Mucosa of rectum (tissue), 2 donors: ENCODE measurements at regions not wholly inside any gene's neighbourhood (a gene's known extent, or its start where the extent isn't known, plus 50 kb on each side); places are given as distances from the start of the nearest gene placed in this dataset.
"Not testable (repeated sequence)": the region's sequence is repeated elsewhere in the genome, so short reads cannot be mapped to it uniquely, and the experiment has no call there.

Source experiments
- H3K27ac ChIP-seq, 2 donors: one replicate each; pipeline ENCODE4 v1.7.0; 2013; ENCODE audit warnings: inconsistent platforms in 2 of 2, low read depth in 2 of 2, low read length in 2 of 2
- H3K27me3 ChIP-seq, 2 donors: one replicate each; pipeline ENCODE4 v1.7.0; 2013; ENCODE audit warnings: low read length in 2 of 2; ENCODE audit not compliant: control insufficient read depth in 2 of 2, insufficient read depth in 2 of 2
- H3K36me3 ChIP-seq, 2 donors: one replicate each; pipeline ENCODE4 v1.7.0; 2013; ENCODE audit warnings: low read length in 2 of 2; ENCODE audit not compliant: control insufficient read depth in 2 of 2, insufficient read depth in 2 of 2
- H3K4me1 ChIP-seq, 2 donors: one replicate each; pipeline ENCODE4 v1.7.0; 2013; ENCODE audit warnings: low read length in 2 of 2, mild to moderate bottlenecking in 1 of 2; ENCODE audit not compliant: control insufficient read depth in 2 of 2, insufficient read depth in 2 of 2
- H3K4me3 ChIP-seq, 2 donors: one replicate each; pipeline ENCODE4 v1.7.0; 2013; ENCODE audit warnings: low read length in 2 of 2
- H3K9ac ChIP-seq, 2 donors: one replicate each; pipeline ENCODE4 v1.7.0; 2013; ENCODE audit warnings: low read length in 2 of 2, low read depth in 1 of 2, mild to moderate bottlenecking in 1 of 2
- H3K9me3 ChIP-seq, 2 donors: one replicate each; pipeline ENCODE4 v1.7.0; 2013; ENCODE audit warnings: low read length in 2 of 2; ENCODE audit not compliant: control insufficient read depth in 2 of 2
- donor health status: healthy.
- donor health status: Normal muscosa, but diverticular disease.

DNA sequence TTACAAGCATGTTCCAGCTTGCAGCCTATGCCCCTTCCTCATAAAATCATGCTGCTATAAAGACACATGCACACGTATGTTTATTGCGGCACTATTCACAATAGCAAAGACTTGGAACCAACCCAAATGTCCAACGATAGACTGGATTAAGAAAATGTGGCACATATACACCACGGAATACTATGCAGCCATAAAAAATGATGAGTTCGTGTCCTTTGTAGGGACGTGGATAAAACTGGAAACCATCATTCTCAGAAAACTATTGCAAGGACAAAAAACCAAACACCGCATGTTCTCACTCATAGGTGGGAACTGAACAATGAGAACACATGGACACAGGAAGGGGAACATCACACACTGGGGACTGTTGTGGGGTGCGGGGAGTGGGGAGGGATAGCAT is 75.3 kb upstream of the ZNF746 start:
- H3K4me1 ChIP-seq, H3K4me3 ChIP-seq, H3K9me3 ChIP-seq, H3K27ac ChIP-seq, H3K9ac ChIP-seq, H3K36me3 ChIP-seq, H3K27me3 ChIP-seq: not testable (repeated sequence)

DNA sequence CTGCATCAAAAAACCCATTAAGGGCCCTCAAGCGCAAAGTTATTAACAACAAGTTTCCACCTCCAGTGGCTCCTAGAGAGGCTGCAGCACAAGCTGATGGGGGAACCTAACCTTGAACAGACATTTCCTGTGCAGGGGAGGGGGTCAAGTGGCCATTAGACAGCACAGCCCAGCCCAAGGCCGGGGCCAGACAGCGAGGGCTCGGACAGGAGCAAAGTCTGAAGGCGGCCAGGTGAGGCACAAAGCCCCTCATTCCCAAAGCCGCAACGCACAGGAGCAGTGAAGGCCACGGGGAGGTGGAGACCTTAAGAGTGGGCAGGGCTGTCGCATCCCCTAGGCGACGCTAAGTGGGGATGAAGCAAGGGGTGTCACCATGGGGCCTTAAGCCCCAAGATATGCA is 73.2 kb upstream of the ZNF746 start:
- Histone ChIP-seq H3K9me3 (peaks cover 0 to 8% of the 10 kb centered on the region in 2 donors), H3K36me3 (no peaks in the 10 kb centered on the region)

DNA sequence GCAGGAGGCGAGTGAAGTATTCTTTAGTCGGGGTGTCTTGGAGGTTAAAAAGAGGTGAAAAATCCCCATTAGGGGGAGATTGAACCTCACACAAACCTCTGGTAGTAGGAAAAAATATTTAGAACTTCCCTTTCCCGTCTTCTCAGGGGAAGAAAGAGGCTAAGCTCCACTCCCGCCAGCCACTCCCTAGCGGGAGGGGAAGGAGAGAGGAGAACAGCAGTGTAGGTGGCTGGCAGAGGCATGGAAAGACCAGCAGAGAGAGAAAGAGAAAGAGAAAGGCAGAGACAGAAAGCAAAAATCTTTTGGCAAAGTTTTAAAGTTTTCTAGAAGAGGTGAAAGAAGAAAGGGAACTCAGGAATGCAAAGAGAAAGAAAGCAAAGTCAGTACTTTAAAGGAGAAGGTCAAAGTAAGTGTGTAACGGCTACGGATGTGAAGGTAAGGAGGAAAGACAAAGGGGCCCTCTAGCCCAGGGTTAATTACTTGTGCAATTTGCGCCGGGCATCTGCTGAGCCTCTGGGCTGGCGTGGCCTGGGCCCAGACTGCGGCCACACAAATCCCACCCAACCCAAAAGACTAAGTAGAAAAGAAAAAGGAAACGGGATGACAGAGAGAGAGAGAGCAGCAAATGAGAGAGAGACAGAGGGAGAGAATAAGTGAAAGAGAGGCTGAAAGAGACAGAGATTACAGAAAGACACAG is 72.3 kb upstream of the ZNF746 start:
- no peaks in the 10 kb centered on the region for H3K4me1 ChIP-seq
- H3K4me3 ChIP-seq: no peak overlapping the region
- H3K27ac ChIP-seq: no peak overlapping the region
- H3K9me3 ChIP-seq: peaks cover 0 to 8% of the 10 kb centered on the region in 2 donors
- H3K9ac ChIP-seq: no peak overlapping the region
- H3K27me3 ChIP-seq: no peaks in the 10 kb centered on the region
- no peaks in the 10 kb centered on the region for H3K36me3 ChIP-seq

More for the DNA sequence above, 73.2 kb upstream of the ZNF746 start:
- no peak overlapping the region for H3K4me3 ChIP-seq
- no peaks in the 10 kb centered on the region for H3K4me1 ChIP-seq
- H3K27ac ChIP-seq: no peak overlapping the region
- H3K9ac ChIP-seq: no peak overlapping the region
- no peaks in the 10 kb centered on the region for H3K27me3 ChIP-seq

DNA sequence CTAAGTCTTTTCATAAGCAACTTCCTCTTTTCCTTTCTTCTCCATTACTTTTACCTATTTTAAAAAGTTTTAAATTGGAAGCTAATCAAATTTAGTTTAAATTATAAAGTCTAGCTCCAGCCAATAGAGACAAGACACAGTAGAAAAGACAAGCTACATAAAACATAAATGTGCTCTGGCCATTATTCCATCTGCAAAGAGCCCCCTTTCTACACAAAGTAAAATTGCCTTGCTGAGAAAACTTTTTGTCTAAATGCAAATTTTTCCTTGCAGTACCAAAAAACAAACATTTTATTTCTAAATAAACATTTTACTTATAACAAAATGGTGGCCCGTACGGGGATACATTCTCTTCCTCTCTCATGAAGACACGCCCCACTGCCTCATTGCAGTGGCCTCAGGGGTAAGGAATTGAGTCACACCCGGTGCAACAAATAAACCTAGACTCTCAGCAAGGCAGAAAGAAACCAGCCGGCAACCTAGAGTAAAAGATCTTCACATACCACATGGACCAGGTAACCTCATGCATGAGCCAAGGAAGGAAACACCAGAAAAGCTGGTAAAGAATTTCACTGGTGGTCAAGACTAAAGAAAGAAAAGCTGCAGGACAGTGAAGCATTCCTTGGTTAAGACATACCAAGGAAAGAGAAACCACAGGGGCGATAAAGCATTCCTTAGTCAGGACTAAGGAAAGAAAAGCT is 71.6 kb upstream of the ZNF746 start:
- Histone ChIP-seq H3K9me3 (peaks cover 0 to 8% of the 10 kb centered on the region in 2 donors), H3K27ac (no peak overlapping the region), H3K9ac (no peak overlapping the region), H3K4me1 (no peaks in the 10 kb centered on the region), H3K36me3 (no peaks in the 10 kb centered on the region), H3K27me3 (no peaks in the 10 kb centered on the region), H3K4me3 (no peak overlapping the region)

DNA sequence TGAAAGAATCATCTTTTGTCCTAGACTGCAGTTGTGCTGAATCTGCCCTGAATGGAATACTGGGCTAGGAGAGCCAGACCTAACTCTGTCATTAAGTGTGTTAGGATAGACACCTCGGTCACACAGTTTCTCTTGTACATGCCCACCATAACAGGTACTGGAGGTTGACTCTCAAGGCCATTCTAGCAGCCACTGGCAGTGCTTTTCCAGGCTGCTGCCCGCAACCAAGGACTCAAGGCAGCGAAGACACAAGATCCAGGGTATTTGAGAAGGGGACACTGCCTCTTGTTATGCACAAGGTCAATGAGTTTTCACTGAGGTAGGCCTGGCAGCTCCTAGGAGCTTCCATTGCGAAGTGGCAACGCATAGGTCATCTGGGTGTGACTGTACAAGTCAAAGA is 70.6 kb upstream of the ZNF746 start:
- no peaks in the 10 kb centered on the region for H3K4me1 ChIP-seq
- no peaks in the 10 kb centered on the region for H3K36me3 ChIP-seq
- H3K27me3 ChIP-seq: no peaks in the 10 kb centered on the region
- no peak overlapping the region for H3K9ac ChIP-seq
- no peak overlapping the region for H3K27ac ChIP-seq
- H3K9me3 ChIP-seq: peaks cover 0 to 8% of the 10 kb centered on the region in 2 donors
- H3K4me3 ChIP-seq: no peak overlapping the region

DNA sequence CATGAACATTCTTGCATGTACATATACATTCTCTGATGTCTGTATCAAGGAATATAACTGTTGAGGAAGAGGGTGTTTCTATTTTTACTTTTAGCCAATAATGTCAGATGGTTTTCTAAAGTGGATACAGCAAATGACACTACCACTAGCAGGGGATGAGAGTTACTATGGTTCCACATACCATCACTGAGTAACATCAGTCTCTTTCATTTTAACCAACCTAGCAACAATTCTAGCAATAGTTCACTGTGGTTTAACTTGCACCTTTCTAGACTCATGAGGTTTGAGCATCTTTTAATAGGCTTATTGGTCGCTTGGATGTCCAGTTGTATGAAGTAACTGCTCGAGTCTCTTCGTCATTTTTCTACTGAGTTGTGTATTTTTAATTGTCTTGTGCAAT is 68.5 kb upstream of the ZNF746 start:
- peaks cover 0 to 5% of the 10 kb centered on the region in 2 donors for H3K36me3 ChIP-seq
- no peak overlapping the region for H3K27ac ChIP-seq
- H3K27me3 ChIP-seq: no peaks in the 10 kb centered on the region
- H3K9ac ChIP-seq: no peak overlapping the region
- H3K4me3 ChIP-seq: no peak overlapping the region
- H3K4me1 ChIP-seq: no peaks in the 10 kb centered on the region
- H3K9me3 ChIP-seq: peaks cover 0 to 8% of the 10 kb centered on the region in 2 donors

DNA sequence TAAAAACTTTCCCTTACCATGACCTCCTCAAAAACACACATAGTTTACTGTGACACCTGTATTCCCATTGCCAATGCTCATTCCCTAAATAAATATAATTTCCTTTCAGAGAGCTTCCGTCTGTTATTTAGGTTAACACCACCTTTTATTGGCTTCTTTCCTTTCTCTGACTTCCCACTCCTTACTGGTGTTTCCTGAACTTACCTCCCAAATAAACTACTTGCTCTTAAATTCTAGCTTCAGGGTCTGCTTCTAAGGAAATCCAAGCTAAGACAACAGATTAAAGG is 67.4 kb upstream of the ZNF746 start:
- no peaks in the 10 kb centered on the region for H3K4me1 ChIP-seq
- no peaks in the 10 kb centered on the region for H3K27me3 ChIP-seq
- H3K4me3 ChIP-seq: no peak overlapping the region
- H3K36me3 ChIP-seq: peaks cover 2 to 5% of the 10 kb centered on the region in 2 donors
- H3K9ac ChIP-seq: no peak overlapping the region
- H3K9me3 ChIP-seq: peaks cover 0 to 8% of the 10 kb centered on the region in 2 donors
- H3K27ac ChIP-seq: no peak overlapping the region

DNA sequence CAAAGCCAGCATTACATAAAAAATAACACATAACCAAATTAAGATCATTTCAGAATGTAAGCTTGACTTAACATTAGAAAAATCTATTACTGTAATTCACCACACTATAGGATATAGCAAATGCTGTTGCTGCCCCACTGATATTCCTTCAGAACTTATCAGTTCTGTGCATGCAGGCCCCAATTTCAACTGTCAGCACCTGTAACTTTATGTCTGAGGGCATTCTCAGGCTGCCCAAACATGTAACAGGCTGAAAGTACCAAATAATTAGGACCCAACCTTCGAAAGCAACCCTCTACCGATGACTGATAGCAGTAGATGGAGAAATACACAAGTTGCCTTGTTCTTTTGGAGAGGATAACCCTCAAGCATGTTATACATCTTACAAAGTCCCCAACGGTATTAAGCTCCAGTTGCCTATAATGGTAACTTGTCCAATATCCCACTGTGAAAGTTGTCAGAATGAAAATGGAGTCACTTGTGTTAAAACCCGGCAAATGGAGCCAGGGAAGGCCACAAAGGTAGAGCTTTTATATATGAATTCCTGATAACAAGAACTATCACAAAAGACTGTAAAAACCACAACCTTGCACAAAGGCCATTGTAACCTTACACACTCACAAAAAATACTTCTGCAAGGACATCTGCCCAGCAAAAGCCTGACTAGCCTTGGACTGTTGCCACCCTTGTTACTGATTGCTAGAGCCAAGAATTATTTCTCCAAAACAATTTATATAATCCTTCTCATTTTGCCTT is 66.9 kb upstream of the ZNF746 start:
- H3K27ac ChIP-seq: no peak overlapping the region
- no peak overlapping the region for H3K4me3 ChIP-seq
- peaks cover 0 to 5% of the 10 kb centered on the region in 2 donors for H3K9me3 ChIP-seq
- no peaks in the 10 kb centered on the region for H3K27me3 ChIP-seq
- no peaks in the 10 kb centered on the region for H3K4me1 ChIP-seq
- H3K36me3 ChIP-seq: peaks cover 2 to 5% of the 10 kb centered on the region in 2 donors
- H3K9ac ChIP-seq: no peak overlapping the region

DNA sequence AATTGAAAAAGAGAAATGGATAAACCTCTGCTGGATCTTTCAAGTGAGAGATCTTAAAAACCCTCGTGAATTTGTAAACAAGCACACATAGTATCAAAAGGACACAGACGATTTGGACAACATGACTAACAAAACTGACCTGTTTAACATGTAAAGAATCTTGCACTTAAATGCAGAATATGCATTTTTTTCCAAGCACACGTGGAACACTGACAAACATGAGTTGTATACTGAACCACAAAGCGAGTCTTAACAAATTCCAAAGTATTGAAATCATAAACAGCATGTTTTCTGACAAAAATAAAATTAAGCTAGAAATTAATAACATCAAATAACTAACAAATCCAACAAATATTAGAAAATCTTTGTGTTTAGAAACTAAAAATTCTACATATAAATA is 65.0 kb upstream of the ZNF746 start:
- peaks cover 14 to 15% of the 10 kb centered on the region in 2 donors for H3K36me3 ChIP-seq
- no peak overlapping the region for H3K27ac ChIP-seq
- H3K9me3 ChIP-seq: no peaks in the 10 kb centered on the region

DNA sequence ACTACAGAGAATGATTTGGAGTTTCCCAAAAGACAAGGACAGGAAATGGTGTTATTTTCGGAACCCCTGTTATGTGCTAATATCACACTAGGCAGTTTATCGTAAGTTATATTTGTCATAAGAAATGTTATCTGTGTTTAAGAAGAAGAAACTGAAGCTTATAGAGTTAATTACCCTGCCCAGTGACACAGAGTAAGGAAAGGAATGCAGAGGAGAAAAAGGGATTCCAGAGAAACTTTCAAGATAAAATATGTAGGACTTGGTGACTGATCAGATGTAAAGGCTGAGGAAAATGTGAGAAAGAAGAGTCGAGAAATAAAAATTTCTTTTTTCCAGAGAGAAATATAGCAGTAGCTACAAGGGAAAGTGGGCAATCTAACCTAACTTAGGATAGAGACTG is 63.5 kb upstream of the ZNF746 start:
- H3K4me1 ChIP-seq: no peaks in the 10 kb centered on the region
- peaks cover 15 to 24% of the 10 kb centered on the region in 2 donors for H3K36me3 ChIP-seq
- no peak overlapping the region for H3K27ac ChIP-seq
- no peaks in the 10 kb centered on the region for H3K9me3 ChIP-seq
- no peak overlapping the region for H3K9ac ChIP-seq
- no peak overlapping the region for H3K4me3 ChIP-seq
- no peaks in the 10 kb centered on the region for H3K27me3 ChIP-seq

More for the DNA sequence above, 65.0 kb upstream of the ZNF746 start:
- no peaks in the 10 kb centered on the region for H3K27me3 ChIP-seq
- H3K4me3 ChIP-seq: no peak overlapping the region
- no peaks in the 10 kb centered on the region for H3K4me1 ChIP-seq
- no peak overlapping the region for H3K9ac ChIP-seq
